NB4 (cell line): ENCODE measurements at regions not wholly inside any gene's neighbourhood (a gene's known extent, or its start where the extent isn't known, plus 50 kb on each side); places are given as distances from the start of the nearest gene placed in this dataset.

Source experiments
- DNase-seq: peaks from one replicate; pipeline ENCODE4 v3.0.0; 2010; ENCODE audit warnings: low read depth
- H3K4me3 ChIP-seq: one replicate; pipeline ENCODE4 v1.5.1; 2011; ENCODE audit warnings: mild to moderate bottlenecking, low read depth, low read length, moderate library complexity
- CTCF ChIP-seq: IDR thresholded peaks from one replicate; pipeline ENCODE4 v1.5.1; 2012; ENCODE audit warnings: low read depth, low read length
- MYC ChIP-seq: IDR thresholded peaks from 2 replicates; pipeline ENCODE4 v1.6.1; 2011; ENCODE audit warnings: low read depth, low read length
- POLR2A ChIP-seq: IDR thresholded peaks from 2 replicates; pipeline ENCODE4 v1.6.1; 2011; ENCODE audit warnings: mild to moderate bottlenecking; ENCODE audit not compliant: insufficient read length; ENCODE audit errors: extremely low read depth
- TF ChIP-seq, protein P1 (sequence below): IDR thresholded peaks from 2 replicates; pipeline ENCODE4 v1.6.1; 2011; ENCODE audit warnings: low read depth, low read length

DNA sequence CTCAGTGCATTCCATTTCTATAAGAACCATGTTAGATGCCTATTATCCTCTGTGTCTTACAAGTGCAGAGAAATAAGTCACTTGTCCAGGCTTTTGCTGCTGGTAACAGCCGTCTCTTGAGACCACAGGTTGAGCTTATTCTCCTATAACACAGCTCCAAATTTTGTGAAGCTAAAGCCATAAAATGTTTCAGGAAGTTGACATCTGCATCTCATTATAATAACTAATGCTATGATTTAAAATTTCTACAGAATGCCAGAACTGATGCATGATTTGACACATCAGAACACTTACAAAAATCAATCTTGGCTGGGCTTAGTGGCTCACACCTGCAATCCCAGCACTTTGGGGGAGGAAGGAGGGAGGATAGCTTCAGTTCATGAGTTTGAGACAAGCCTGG, 986.9 kb downstream of the TYW1 start:
- no peak for TF ChIP-seq CTCF
- TF ChIP-seq, protein P1, sequence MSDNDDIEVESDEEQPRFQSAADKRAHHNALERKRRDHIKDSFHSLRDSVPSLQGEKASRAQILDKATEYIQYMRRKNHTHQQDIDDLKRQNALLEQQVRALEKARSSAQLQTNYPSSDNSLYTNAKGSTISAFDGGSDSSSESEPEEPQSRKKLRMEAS, result no peak
- no peak for TF ChIP-seq MYC
- TF ChIP-seq POLR2A, result no peak
- no peak for DNase-seq
- H3K4me3 ChIP-seq, result no peak overlapping the region

DNA sequence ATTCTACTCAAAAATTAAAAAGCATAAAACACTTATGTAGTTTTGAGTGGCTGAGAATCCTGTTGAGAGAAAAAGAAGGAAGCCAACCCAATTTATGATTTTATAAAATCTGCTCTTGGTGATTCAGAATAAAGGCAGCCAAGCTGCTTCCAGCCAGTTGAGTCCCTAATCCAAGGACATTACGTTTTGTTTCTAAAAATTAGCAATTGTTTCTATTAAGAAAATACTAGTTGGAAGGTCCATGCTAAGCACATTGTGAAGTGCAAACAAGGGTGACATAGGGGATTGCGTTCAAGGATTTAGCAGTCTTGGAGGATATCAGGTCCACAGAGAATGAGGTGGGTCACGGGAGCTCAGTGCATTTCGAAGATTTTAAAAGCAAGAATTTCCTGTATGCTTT, 987.7 kb downstream of the TYW1 start:
- no peak overlapping the region for H3K4me3 ChIP-seq
- DNase-seq, result no peak
- no peak for TF ChIP-seq CTCF
- TF ChIP-seq, protein P1, result no peak
- TF ChIP-seq POLR2A, result no peak
- no peak for TF ChIP-seq MYC

DNA sequence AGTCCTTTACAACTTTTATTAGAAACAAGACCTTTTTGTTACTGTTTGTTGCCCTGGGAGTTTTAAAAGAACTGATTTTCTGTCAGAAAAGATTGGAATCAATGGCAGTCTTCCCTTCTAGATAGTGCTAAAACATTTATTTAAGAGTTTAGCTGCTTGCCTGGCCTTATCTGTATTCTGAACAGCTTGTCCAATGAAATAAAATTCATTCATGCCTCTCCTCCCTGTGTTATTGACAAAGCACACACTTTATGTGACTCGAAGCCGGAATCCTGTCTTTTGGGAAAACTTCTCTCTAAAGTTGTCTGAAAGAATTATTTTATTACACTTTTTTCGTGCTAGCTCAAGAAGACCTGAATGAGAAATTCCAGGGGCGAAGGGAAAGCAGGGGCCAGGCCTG, 992.5 kb downstream of the TYW1 start:
- TF ChIP-seq POLR2A (no peak), CTCF (no peak), MYC (no peak)
- TF ChIP-seq, protein P1, result no peak
- H3K4me3 ChIP-seq, result no peak overlapping the region
- no peak for DNase-seq

DNA sequence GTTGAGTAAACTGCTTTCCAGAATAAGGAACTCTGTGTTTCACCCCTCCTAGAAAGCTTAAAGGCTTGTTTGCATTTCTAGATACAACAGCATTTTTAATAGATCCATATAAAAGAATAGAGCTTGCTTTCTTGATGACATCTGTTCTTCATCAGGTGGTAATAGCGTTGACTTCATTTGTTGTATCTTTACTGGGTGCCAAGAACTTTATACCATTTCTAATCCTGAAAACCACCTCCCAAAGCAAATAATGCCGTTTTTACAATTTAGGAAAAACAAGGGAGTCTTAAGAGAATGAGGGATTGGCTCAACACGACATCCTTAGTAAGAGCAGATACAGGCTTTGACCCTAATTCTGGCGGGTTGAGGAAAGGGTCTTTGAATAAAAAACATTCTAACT, 993.4 kb downstream of the TYW1 start:
- no peak overlapping the region for H3K4me3 ChIP-seq
- TF ChIP-seq MYC, result no peak
- TF ChIP-seq CTCF, result no peak
- TF ChIP-seq, protein P1, result no peak
- no peak for TF ChIP-seq POLR2A
- DNase-seq, result no peak

DNA sequence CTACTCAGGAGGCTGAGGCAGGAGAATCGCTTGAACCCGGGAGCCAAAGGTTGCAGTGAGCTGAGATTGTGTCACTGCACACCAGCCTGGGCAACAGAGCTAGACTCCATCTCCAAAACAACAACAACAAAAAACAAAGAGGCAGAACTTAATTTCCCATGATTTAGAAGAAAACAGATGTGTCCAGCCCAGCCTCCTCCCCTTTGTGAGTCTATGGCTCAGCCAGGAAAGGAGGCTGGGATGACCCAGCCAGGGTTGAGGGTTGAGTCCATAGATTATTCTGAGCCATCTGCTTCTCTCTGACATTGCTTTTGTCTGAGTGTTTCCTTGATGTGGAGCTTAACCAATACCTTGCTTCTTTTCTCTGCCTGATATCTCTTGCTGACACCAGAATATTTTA, 994.1 kb downstream of the TYW1 start:
- no peak for DNase-seq
- TF ChIP-seq, protein P1, result no peak
- TF ChIP-seq POLR2A (no peak), MYC (no peak), CTCF (no peak)

GRCh38 chr7:67992287-67992686, 995.7 kb downstream of the TYW1 start:
- no peak for DNase-seq
- no peak for TF ChIP-seq CTCF
- TF ChIP-seq, protein P1, result no peak
- no peak for TF ChIP-seq MYC
- TF ChIP-seq POLR2A, result no peak
- H3K4me3 ChIP-seq, result no peak overlapping the region

More for the DNA sequence above, 994.1 kb downstream of the TYW1 start:
- no peak overlapping the region for H3K4me3 ChIP-seq
